Uterus (tissue), 2 donors: ENCODE measurements at regions not wholly inside any gene's neighbourhood (a gene's known extent, or its start where the extent isn't known, plus 50 kb on each side); places are given as distances from the start of the nearest gene placed in this dataset.

Experiments used
- CTCF ChIP-seq, 4 experiments: fragments of 200-600 bp in 2 of 4; fragments of 450-650 bp in 2 of 4; sonication (generic) in 2 of 4; IDR thresholded peaks; one replicate each; pipeline ENCODE4 v1.5.1; 2016 to 2019; ENCODE audit warnings: antibody characterized with exemption in 4 of 4, mild to moderate bottlenecking in 2 of 4, moderate library complexity in 1 of 4
- POLR2A ChIP-seq, 2 donors: fragments of 450-650 bp; IDR thresholded peaks; one replicate each; pipeline ENCODE4 v1.6.1; 2016; ENCODE audit warnings: antibody characterized with exemption in 2 of 2, mild to moderate bottlenecking in 1 of 2, moderate library complexity in 1 of 2

GRCh38 chr5:138635708-138636107 is 60.5 kb upstream of the HSPA9 start:
- TF ChIP-seq CTCF (IDR thresholded peaks at IDR 0.05) (no peak), POLR2A (IDR thresholded peaks at IDR 0.05) (no peak)
